Suprapubic skin (tissue), 4 donors: ENCODE measurements at regions not wholly inside any gene's neighbourhood (a gene's known extent, or its start where the extent isn't known, plus 50 kb on each side); places are given as distances from the start of the nearest gene placed in this dataset.

ENCODE experiments used
- DNase-seq, 2 donors: peaks; one replicate each; pipeline ENCODE4 v3.0.0-alpha.2; 2019; ENCODE audit warnings: low spot score in 2 of 2
- H3K27ac ChIP-seq: fragments of 200-600 bp; sonication (generic); one replicate; pipeline ENCODE4 v1.5.1; 2019
- H3K27me3 ChIP-seq: fragments of 200-600 bp; sonication (generic); one replicate; pipeline ENCODE4 v1.5.1; 2019
- H3K36me3 ChIP-seq: fragments of 200-600 bp; sonication (generic); one replicate; pipeline ENCODE4 v1.5.1; 2019
- H3K4me1 ChIP-seq: fragments of 200-600 bp; sonication (generic); one replicate; pipeline ENCODE4 v1.5.1; 2019
- H3K4me3 ChIP-seq: fragments of 200-600 bp; sonication (generic); one replicate; pipeline ENCODE4 v1.5.1; 2019; ENCODE audit warnings: mild to moderate bottlenecking
- H3K9me3 ChIP-seq: fragments of 200-600 bp; sonication (generic); one replicate; pipeline ENCODE4 v1.5.1; 2019
- EP300 ChIP-seq: sonication (generic); formaldehyde crosslinking; IDR thresholded peaks from one replicate; pipeline ENCODE4 v1.6.1; 2017; ENCODE audit warnings: antibody characterized with exemption
- POLR2A ChIP-seq, 2 donors: fragments of 450-650 bp; IDR thresholded peaks; one replicate each; pipeline ENCODE4 v1.6.1; 2017; ENCODE audit warnings: antibody characterized with exemption in 2 of 2, mild to moderate bottlenecking in 2 of 2, moderate library complexity in 2 of 2
- POLR2AphosphoS5 ChIP-seq, 3 donors: sonication (generic); formaldehyde crosslinking; IDR thresholded peaks; one replicate each; pipeline ENCODE4 v1.6.1; 2017; ENCODE audit warnings: antibody characterized with exemption in 3 of 3
- WGBS: methylation state at CpG from one replicate; pipeline ENCODE4 v1.1.5; 2018; 5-methylcytosine and 5-hydroxymethylcytosine counted together
- TF ChIP-seq, protein P1 (sequence below), 2 donors: fragments of 200-600 bp in 1 of 2; fragments of 450-650 bp in 1 of 2; sonication (generic) in 1 of 2; IDR thresholded peaks; one replicate each; pipeline ENCODE4 v1.5.1; 2016 to 2019; ENCODE audit warnings: antibody characterized with exemption in 2 of 2, mild to moderate bottlenecking in 1 of 2, moderate library complexity in 1 of 2

GRCh38 chr15:35783203-35783602 is 237.2 kb upstream of the DPH6 start:
- DNase-seq: no peak
- TF ChIP-seq POLR2A (IDR thresholded peaks at IDR 0.05) (no peak), EP300 (no peak), POLR2AphosphoS5 (IDR thresholded peaks at IDR 0.05) (no peak)

GRCh38 chr15:35784745-35785144 is 238.8 kb upstream of the DPH6 start:
- 66% methylated on average over 2 of the region's 2 CpGs for WGBS
- Histone ChIP-seq H3K9me3 (no peaks in the 10 kb centered on the region), H3K27ac (no peak overlapping the region), H3K36me3 (no peaks in the 10 kb centered on the region), H3K4me1 (no peaks in the 10 kb centered on the region), H3K4me3 (no peak overlapping the region), H3K27me3 (no peaks in the 10 kb centered on the region)
- TF ChIP-seq POLR2AphosphoS5 (IDR thresholded peaks at IDR 0.05) (no peak), POLR2A (IDR thresholded peaks at IDR 0.05) (no peak), EP300 (no peak)
- TF ChIP-seq, protein P1, sequence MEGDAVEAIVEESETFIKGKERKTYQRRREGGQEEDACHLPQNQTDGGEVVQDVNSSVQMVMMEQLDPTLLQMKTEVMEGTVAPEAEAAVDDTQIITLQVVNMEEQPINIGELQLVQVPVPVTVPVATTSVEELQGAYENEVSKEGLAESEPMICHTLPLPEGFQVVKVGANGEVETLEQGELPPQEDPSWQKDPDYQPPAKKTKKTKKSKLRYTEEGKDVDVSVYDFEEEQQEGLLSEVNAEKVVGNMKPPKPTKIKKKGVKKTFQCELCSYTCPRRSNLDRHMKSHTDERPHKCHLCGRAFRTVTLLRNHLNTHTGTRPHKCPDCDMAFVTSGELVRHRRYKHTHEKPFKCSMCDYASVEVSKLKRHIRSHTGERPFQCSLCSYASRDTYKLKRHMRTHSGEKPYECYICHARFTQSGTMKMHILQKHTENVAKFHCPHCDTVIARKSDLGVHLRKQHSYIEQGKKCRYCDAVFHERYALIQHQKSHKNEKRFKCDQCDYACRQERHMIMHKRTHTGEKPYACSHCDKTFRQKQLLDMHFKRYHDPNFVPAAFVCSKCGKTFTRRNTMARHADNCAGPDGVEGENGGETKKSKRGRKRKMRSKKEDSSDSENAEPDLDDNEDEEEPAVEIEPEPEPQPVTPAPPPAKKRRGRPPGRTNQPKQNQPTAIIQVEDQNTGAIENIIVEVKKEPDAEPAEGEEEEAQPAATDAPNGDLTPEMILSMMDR (IDR thresholded peaks at IDR 0.05): no peak
- DNase-seq: no peak

More at GRCh38 chr15:35783203-35783602, 237.2 kb upstream of the DPH6 start:
- no peak overlapping the region for H3K27ac ChIP-seq
- no peaks in the 10 kb centered on the region for H3K9me3 ChIP-seq
- H3K4me1 ChIP-seq: no peaks in the 10 kb centered on the region
- no peaks in the 10 kb centered on the region for H3K27me3 ChIP-seq
- no peaks in the 10 kb centered on the region for H3K36me3 ChIP-seq
- no peak overlapping the region for H3K4me3 ChIP-seq

GRCh38 chr15:35810007-35810406 is 264.0 kb upstream of the DPH6 start:
- TF ChIP-seq, protein P1 (IDR thresholded peaks at IDR 0.05): no peak
- no peak for TF ChIP-seq EP300
- TF ChIP-seq POLR2A (IDR thresholded peaks at IDR 0.05): no peak
- TF ChIP-seq POLR2AphosphoS5 (IDR thresholded peaks at IDR 0.05): no peak
- Histone ChIP-seq H3K9me3 (no peaks in the 10 kb centered on the region), H3K4me1 (no peaks in the 10 kb centered on the region), H3K27me3 (no peaks in the 10 kb centered on the region), H3K36me3 (no peaks in the 10 kb centered on the region), H3K4me3 (no peak overlapping the region), H3K27ac (no peak overlapping the region)
- 75% methylated on average over 6 of the region's 6 CpGs for WGBS
- DNase-seq: no peak

DNA sequence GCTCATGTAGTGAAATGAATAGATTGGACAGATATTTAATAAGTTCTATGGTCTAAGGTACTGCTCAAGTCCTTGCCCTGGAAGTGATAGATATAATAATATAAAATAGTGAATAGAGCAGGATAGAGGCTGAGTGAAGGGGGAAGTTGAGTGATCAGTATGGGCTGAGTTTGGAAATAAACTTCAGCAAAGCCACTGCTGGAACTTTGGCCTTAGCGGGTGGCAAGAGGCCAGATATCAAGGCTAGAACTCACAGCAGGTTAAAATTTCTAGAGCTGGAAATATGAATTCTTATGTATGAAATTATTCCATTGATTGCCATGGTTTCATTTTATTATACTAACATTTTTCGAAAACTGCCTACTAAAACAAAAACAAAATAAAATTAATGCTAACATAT is 267.6 kb upstream of the DPH6 start:
- WGBS: 93% methylated on average over 2 of the region's 2 CpGs
- no peaks in the 10 kb centered on the region for H3K4me1 ChIP-seq
- no peaks in the 10 kb centered on the region for H3K9me3 ChIP-seq

DNA sequence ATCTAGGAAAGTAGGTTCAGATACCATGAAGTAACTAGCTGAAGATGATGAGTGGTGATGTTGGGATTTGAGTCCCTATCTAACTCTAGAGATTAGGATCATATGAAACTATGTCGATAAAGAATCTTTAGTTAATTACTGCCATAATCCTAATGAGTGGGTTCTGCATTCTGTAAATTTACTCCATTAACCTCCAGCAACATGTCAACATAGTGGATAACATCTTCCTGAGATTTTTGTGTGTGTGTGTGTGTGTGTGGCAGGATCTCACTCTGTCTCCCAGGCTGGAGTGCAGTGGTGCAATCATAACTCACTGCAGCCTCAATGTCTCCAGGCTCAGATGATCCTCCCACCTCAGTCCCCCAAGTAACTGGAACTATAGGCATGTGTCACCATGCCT is 272.9 kb upstream of the DPH6 start:
- H3K4me3 ChIP-seq: no peak overlapping the region
- no peaks in the 10 kb centered on the region for H3K4me1 ChIP-seq
- no peak for DNase-seq
- H3K27me3 ChIP-seq: no peaks in the 10 kb centered on the region
- WGBS: 88% methylated on average over 1 of the region's 1 CpG
- no peaks in the 10 kb centered on the region for H3K9me3 ChIP-seq
- H3K36me3 ChIP-seq: no peaks in the 10 kb centered on the region
- no peak for TF ChIP-seq POLR2AphosphoS5 (IDR thresholded peaks at IDR 0.05)
- TF ChIP-seq, protein P1 (IDR thresholded peaks at IDR 0.05): no peak
- no peak for TF ChIP-seq POLR2A (IDR thresholded peaks at IDR 0.05)
- no peak for TF ChIP-seq EP300
- no peak overlapping the region for H3K27ac ChIP-seq

More for the DNA sequence above, 267.6 kb upstream of the DPH6 start:
- Histone ChIP-seq H3K36me3 (no peaks in the 10 kb centered on the region), H3K27me3 (no peaks in the 10 kb centered on the region), H3K4me3 (no peak overlapping the region), H3K27ac (no peak overlapping the region)
- TF ChIP-seq POLR2A (IDR thresholded peaks at IDR 0.05): no peak
- TF ChIP-seq, protein P1 (IDR thresholded peaks at IDR 0.05): no peak
- no peak for TF ChIP-seq POLR2AphosphoS5 (IDR thresholded peaks at IDR 0.05)
- DNase-seq: no peak

DNA sequence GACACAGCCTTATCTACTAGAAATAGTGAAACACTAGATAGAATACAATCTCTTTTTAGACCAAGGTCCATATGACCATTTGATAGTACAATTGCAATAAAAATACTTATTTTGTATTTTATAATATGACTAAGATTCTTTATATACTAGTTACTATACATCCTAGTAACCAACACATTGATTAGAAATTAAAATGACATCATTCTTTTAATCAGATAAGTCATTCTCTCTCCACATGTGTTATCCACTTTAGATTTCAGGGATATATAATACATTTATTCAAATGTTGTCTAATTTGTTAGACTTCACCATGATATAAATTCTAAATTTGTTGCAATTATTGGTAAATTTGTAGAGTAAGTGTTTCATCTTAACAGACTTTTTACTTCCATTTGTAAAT is 276.2 kb upstream of the DPH6 start:
- H3K4me1 ChIP-seq: no peaks in the 10 kb centered on the region
- no peak for DNase-seq
- H3K27me3 ChIP-seq: no peaks in the 10 kb centered on the region
- H3K36me3 ChIP-seq: no peaks in the 10 kb centered on the region
- no peak overlapping the region for H3K27ac ChIP-seq
- H3K4me3 ChIP-seq: no peak overlapping the region
- H3K9me3 ChIP-seq: no peaks in the 10 kb centered on the region
- TF ChIP-seq EP300 (no peak), POLR2AphosphoS5 (IDR thresholded peaks at IDR 0.05) (no peak), POLR2A (IDR thresholded peaks at IDR 0.05) (no peak)
- TF ChIP-seq, protein P1 (IDR thresholded peaks at IDR 0.05): no peak
